Left colon (tissue), 2 donors: ENCODE measurements at regions not wholly inside any gene's neighbourhood (a gene's known extent, or its start where the extent isn't known, plus 50 kb on each side); places are given as distances from the start of the nearest gene placed in this dataset.

Source experiments
- ATAC-seq: fragments of 200-7000 bp; cut with Tn5 transposase; one replicate; pipeline ENCODE4 v1.9.1; 2020; ENCODE audit warnings: mild to moderate bottlenecking, moderate library complexity
- DNase-seq, 2 donors: peaks; one replicate each; pipeline ENCODE4 v3.0.0-alpha.2; 2020
- intact Hi-C, 2 donors: fragments of 100-400 bp; cut with DNase I in 1 of 2; cut with micrococcal nuclease in 1 of 2; formaldehyde crosslinking; loops; one replicate each; pipeline versions ENCODE4 v1.11.2 to v1.14.0; 2022; cut with DNase I, micrococcal nuclease
- donor health status: DM: no; HTN: no; CAD: no.
- donor health status: DM: yes; HTN: yes; CAD: no.

- intact Hi-C loops = no loop called here
- no peak for DNase-seq
- ATAC-seq = no peak
These were observed 230.8 kb upstream of the CST7 start for GRCh38 chr20:24718277-24718676.

- ATAC-seq (no peak), DNase-seq (no peak)
- intact Hi-C loops = no loop called here
These were observed 230.4 kb upstream of the CST7 start for GRCh38 chr20:24718696-24719095.

GRCh38 chr20:24720957-24721356 is 228.1 kb upstream of the CST7 start:
- ATAC-seq = no peak
- intact Hi-C loops = no loop called here
- no peak for DNase-seq

GRCh38 chr20:24721891-24722568 is 227.0 kb upstream of the CST7 start:
- intact Hi-C loops = no loop called here
- peak in 1 of 2 donors; percentile 4 for DNase-seq
- ATAC-seq = no peak

- DNase-seq = no peak
- ATAC-seq = no peak
- intact Hi-C loops = no loop called here
These were observed 226.5 kb upstream of the CST7 start for GRCh38 chr20:24722586-24722985.

GRCh38 chr20:24723186-24723585 is 225.9 kb upstream of the CST7 start:
- peak in 1 of 2 donors; percentile 12 for DNase-seq
- intact Hi-C loops = no loop called here
- no peak for ATAC-seq

GRCh38 chr20:24723647-24724352 is 225.3 kb upstream of the CST7 start:
- peak in 1 of 2 donors; percentile 7 for DNase-seq
- intact Hi-C loops = no loop called here
- ATAC-seq = no peak

- intact Hi-C loops = no loop called here
- DNase-seq (peak in 1 of 2 donors; percentile 12), ATAC-seq (no peak)
These were observed 224.0 kb upstream of the CST7 start for GRCh38 chr20:24724982-24725533.

- intact Hi-C loops = no loop called here
These were observed 221.3 kb upstream of the CST7 start for GRCh38 chr20:24727795-24728194.

GRCh38 chr20:24729896-24730605 is 219.0 kb upstream of the CST7 start:
- intact Hi-C loops = no loop called here
- no peak for ATAC-seq
- DNase-seq = no peak

More at GRCh38 chr20:24727795-24728194, 221.3 kb upstream of the CST7 start:
- no peak for ATAC-seq
- DNase-seq = no peak

- ATAC-seq = no peak
- DNase-seq = no peak
- intact Hi-C loops = no loop called here
These were observed 218.3 kb upstream of the CST7 start for GRCh38 chr20:24730750-24731149.

GRCh38 chr20:24731312-24731711 is 217.8 kb upstream of the CST7 start:
- intact Hi-C loops = no loop called here
- DNase-seq = no peak
- no peak for ATAC-seq

- no peak for DNase-seq
These were observed 217.0 kb upstream of the CST7 start for GRCh38 chr20:24732076-24732475.

GRCh38 chr20:24732599-24732998 is 216.5 kb upstream of the CST7 start:
- intact Hi-C loops = no loop called here
- ATAC-seq (no peak), DNase-seq (no peak)

More at GRCh38 chr20:24732076-24732475, 217.0 kb upstream of the CST7 start:
- intact Hi-C loops = no loop called here
- no peak for ATAC-seq

- intact Hi-C loops = no loop called here
- ATAC-seq (no peak), DNase-seq (no peak)
These were observed 215.7 kb upstream of the CST7 start for GRCh38 chr20:24733416-24733815.

GRCh38 chr20:24734139-24734538 is 214.9 kb upstream of the CST7 start:
- ATAC-seq = no peak
- DNase-seq = no peak
- intact Hi-C loops = no loop called here

GRCh38 chr20:24735263-24735662 is 213.8 kb upstream of the CST7 start:
- intact Hi-C loops = no loop called here
- DNase-seq (no peak), ATAC-seq (no peak)

GRCh38 chr20:24736131-24736843 is 212.8 kb upstream of the CST7 start:
- ATAC-seq = no peak
- DNase-seq = no peak
- intact Hi-C loops = no loop called here

GRCh38 chr20:24736844-24737211 is 212.2 kb upstream of the CST7 start:
- no peak for DNase-seq
- intact Hi-C loops = no loop called here
- ATAC-seq = no peak
